Left lobe of liver (tissue), 2 donors: ENCODE measurements at regions not wholly inside any gene's neighbourhood (a gene's known extent, or its start where the extent isn't known, plus 50 kb on each side); places are given as distances from the start of the nearest gene placed in this dataset.
"Not testable (repeated sequence)": the region's sequence is repeated elsewhere in the genome, so short reads cannot be mapped to it uniquely, and the experiment has no call there.

Source experiments
- ATAC-seq: fragments of 200-7000 bp; cut with Tn5 transposase; one replicate; pipeline ENCODE4 v1.9.1; 2020; ENCODE audit warnings: mild to moderate bottlenecking, moderate library complexity
- DNase-seq: peaks from one replicate; pipeline ENCODE4 v3.0.0-alpha.2; 2020; ENCODE audit warnings: low spot score
- donor health status: DM: no; HTN: no; CAD: no; lungs with moderate emphysema.
- donor health status: DM: no; HTN: yes; CAD: no.

DNA sequence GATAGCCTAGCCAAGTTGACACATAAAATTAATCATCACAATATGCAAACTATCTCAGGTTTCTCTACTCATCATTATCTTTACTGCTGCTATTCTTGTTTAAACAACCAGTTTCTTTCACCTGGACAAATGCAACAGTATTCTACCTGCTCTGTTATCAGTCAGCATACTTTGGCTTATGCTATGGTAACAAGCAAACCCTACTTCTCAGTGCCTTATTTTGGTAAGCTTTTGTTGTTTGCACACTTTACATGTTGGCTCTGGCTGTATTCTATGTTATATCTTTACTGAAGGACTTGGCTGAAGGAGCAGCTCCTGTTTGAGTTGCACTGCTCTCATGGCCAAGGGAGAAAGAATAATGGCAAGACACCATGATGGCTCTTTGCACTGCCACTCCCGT is 463.1 kb downstream of the EPM2A start:
- DNase-seq (no peak), ATAC-seq (no peak)

DNA sequence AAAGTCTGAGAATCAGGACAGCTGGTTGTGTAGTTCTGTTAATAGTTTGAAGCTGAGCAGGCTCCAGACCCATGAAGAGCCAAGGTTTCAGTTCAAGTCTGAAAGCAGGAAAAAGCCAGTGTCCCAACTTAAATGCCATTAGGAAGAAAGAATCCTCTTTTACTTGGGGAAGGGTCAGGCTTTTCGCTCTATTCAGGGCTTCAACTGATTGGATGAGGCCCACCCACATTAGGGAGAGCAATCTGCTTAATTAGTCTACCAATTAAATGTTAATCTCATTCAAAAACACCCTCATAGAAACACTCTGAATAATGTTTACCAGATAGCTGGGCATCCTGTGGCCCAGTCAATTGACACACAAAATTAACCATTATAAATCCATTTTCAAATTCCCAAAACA is 462.2 kb downstream of the EPM2A start:
- no peak for ATAC-seq
- no peak for DNase-seq

DNA sequence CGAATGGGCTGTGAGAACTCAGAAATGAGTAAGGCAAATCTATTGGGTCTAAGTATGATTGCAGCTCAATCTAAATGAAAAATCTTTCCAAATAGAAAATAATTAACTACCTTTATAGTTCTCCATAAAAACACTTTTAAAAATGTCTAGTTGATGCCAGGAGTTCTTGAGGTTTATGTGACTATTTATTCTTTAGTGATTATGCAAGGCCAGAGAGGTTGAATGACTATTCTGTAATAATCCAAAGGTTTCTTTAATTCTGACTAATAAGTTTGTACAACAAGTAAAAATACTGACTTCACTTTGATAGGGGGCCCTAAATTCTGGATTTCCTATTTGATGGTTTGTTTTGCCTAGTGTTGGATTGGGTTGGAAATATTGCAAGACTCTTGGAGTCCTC is 461.2 kb downstream of the EPM2A start:
- ATAC-seq (peak; percentile 72), DNase-seq (no peak)

- ATAC-seq (no peak), DNase-seq (no peak)
These were observed 460.3 kb downstream of the EPM2A start for GRCh38 chr6:145275019-145275418.

- DNase-seq (no peak), ATAC-seq (peak; percentile 44)
These were observed 459.5 kb downstream of the EPM2A start for GRCh38 chr6:145275787-145276186.

- DNase-seq (no peak), ATAC-seq (no peak)
These were observed 458.6 kb downstream of the EPM2A start for GRCh38 chr6:145276756-145277155.

- DNase-seq = no peak
These were observed 457.8 kb downstream of the EPM2A start for GRCh38 chr6:145277358-145278086.

GRCh38 chr6:145278163-145278807 is 457.0 kb downstream of the EPM2A start:
- DNase-seq (no peak), ATAC-seq (no peak)

More at GRCh38 chr6:145277358-145278086, 457.8 kb downstream of the EPM2A start:
- ATAC-seq = peak; percentile 25

DNA sequence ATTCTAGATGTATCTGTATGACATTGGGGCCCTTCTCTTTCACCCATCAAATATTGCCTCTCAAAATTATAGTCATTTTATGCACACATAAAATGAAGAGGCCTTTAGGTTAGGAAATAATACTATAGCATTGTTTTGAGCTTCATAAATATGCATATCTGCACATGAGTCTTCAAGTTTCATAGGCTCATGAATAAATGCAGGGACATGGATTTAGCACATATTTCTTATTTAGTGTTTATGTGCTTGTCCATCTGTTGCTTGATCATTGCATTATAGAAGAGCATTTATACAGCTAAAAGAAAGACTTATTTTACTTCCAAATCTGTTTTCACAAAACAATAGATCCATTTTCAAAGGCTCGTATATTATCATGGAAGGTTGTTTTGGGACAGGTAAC is 455.8 kb downstream of the EPM2A start:
- DNase-seq (no peak), ATAC-seq (no peak)

- DNase-seq (no peak), ATAC-seq (no peak)
These were observed 455.3 kb downstream of the EPM2A start for GRCh38 chr6:145279993-145280392.

DNA sequence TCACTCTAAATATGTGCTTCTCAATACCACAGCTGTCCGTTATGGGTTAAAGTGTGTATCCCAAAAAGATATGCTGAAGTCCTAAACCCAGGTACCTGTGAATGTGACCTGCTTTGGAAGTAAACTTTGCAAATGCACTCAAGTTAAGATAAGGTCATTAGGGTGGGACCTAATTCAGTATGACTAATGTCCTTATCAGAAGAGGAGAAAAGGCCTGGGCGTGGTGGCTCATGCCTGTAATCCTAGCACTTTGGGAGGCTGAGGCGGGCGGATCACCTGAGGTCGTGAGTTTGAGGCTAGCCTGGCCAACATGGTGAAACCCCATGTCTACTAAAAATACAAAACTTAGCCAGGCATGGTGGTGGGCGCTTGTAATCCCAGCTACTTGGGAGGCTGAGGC is 452.1 kb downstream of the EPM2A start:
- not testable (repeated sequence) for ATAC-seq, DNase-seq

DNA sequence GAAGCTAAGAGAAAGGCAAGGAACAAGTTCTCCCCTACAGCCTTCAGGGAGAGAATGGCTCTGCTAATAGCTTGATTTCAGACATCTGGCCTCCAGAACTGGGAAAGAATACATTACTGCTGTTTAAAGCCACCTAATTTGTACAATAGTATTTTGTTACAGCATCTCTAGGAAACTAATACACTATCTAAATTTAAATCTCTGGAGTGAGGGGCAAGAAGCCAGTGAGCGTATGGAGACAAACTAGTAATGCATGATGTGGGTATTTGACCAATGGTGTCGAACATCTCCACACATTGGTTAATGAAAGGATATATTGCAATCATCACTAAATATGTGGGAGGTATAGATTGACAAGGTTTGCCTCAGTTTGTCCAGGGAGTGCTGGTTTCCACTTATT is 451.5 kb downstream of the EPM2A start:
- DNase-seq = no peak
- no peak for ATAC-seq

DNA sequence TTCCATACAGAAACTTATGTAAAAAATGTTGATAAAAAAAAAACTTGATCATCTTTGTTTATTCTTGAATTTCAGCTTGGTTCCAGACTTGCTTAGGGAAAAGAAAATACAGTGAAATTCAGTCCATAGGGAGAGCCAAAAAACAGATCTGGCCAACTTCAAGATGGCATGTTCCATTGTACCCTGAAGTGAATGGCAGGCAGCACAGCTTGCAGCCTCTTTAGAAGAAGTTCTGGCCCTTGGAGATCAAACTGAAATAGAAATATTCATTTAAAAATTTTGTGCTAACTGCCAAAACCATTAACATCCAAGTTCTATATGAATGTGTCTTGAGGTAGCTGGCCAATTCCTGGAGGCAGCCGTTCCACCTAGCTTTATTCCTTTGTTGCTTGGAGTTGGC is 448.4 kb downstream of the EPM2A start:
- no peak for ATAC-seq
- DNase-seq = no peak

DNA sequence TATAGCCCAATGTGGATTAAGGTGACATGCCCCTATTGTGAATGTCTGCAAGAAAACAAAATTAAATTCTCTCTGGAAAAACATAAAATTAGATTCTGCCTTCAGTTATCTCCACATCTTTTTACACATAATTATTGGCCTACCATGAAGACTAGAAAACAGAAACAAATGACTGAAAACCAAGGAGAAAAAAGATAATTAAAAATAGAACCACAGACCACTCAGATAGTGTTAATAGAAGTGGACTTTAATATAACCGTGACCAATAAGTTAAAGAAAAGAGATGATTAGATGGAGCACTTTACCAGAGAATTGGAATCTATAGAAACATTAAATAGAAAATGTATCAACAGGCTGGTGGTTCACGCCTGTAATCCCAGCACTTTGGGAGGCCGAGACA is 445.7 kb downstream of the EPM2A start:
- ATAC-seq = no peak
- DNase-seq = no peak

GRCh38 chr6:145290122-145290521 is 445.2 kb downstream of the EPM2A start:
- no peak for DNase-seq
- ATAC-seq = no peak

DNA sequence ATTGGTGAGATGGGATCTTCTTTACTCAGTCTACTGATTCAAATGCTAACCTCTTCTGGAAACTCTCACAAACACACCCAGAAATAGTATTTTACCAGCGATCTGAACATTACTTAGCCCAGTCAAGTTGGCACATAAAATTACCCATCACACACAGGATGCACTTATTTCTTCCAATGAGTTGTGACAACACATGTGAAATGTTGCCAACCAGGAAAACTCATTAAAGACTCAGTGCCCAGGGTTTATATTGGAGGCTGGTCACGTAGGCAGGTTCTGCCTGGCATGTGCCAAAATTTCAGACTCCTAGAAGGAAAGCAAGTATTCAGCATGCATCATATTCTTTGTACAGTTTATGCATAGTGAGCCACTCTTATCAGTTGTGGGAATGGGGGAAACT is 443.3 kb downstream of the EPM2A start:
- ATAC-seq = no peak
- no peak for DNase-seq

DNA sequence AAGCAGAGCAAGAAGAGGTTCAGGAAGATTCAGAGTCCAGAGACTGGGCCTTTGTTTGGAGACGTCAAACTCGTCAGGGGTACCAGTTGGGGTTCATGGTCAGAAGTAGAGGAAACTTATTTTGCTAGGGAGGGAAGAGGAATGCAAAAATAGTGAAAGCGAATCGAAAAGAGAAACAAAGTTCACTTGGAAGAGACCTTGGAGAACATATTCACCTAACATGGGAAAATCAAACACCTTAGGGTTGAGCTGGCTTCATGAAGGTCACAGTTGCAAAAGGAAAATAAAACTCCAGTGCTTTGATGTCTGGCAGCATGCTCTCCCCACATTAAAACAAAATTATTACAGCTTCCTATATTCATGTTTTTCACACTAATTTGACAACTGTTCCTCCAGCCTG is 440.4 kb downstream of the EPM2A start:
- DNase-seq (no peak), ATAC-seq (no peak)

DNA sequence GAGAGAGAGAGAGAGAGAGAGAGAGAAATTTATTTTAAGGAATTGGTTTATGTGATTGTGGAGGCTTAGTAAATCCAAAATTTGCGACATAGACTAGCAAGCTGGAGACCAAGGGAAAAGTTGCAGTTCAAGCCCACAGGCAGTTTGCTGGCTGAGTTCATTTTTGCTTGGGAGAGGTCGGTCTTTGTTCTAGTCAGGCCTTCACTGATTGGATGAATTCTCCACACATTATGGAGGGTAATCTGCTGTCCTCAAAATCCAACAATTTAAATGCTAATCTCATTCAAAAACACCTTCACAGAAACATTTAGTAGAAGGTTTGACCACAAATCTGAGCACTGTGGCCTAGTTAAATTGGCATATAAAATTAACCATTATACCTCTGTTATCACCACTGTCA is 439.6 kb downstream of the EPM2A start:
- no peak for ATAC-seq
- no peak for DNase-seq

GRCh38 chr6:145305670-145306069 is 429.6 kb downstream of the EPM2A start:
- ATAC-seq = no peak
- no peak for DNase-seq

GRCh38 chr6:145306489-145306888 is 428.8 kb downstream of the EPM2A start:
- DNase-seq = no peak
- no peak for ATAC-seq

DNA sequence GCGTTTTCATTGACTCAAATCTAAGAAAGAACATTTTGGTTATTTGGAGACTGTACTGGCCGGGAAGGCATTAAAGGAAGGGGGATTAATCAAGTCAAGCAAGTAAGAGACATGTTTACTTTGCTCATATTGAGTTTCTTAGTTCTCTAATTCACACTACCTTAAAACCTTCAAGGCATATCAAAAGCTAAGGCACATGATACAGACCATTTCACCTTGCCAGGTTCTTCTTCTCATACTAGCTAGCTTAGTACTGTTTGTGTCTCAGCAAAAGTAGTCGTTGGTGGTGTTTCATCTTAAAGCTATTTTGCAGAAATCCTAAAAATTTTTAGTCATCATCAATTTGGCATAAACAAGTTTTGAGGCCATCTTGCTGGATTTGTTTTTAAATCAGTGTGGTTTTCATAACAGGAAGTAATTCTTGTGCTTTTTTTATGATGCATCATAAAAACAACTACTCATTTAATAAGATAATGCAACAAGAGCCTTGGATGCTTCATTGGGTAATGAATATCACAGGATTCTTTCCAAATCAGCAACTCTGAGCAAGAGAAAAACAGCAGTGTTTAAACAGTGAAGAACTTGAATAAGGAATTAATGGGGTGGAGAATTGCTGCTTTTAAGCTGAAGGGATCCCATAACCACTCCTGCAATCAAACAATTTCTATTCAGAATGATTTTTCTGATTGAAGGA is 425.3 kb downstream of the EPM2A start:
- ATAC-seq (no peak), DNase-seq (no peak)

GRCh38 chr6:145312481-145312880 is 422.8 kb downstream of the EPM2A start:
- DNase-seq (no peak), ATAC-seq (no peak)
